H9 (cell line): ENCODE measurements at regions not wholly inside any gene's neighbourhood (a gene's known extent, or its start where the extent isn't known, plus 50 kb on each side); places are given as distances from the start of the nearest gene placed in this dataset.

Experiments used
- DNase-seq: peaks from one replicate; pipeline ENCODE4 v3.0.0-alpha.2; 2017
- H2AFZ ChIP-seq: one replicate; pipeline ENCODE4 v1.6.1; 2013; ENCODE audit warnings: mild to moderate bottlenecking, low read length, control low read depth, moderate library complexity
- H2AK5ac ChIP-seq: 2 replicates; pipeline ENCODE4 v1.6.1; 2013; ENCODE audit warnings: low read length, control low read depth, mixed read lengths; ENCODE audit not compliant: insufficient read length
- H2BK120ac ChIP-seq: one replicate; pipeline ENCODE4 v1.6.1; 2013; ENCODE audit warnings: low read depth, mild to moderate bottlenecking, low read length, control low read depth, inconsistent platforms; ENCODE audit not compliant: poor library complexity, severe bottlenecking
- H2BK12ac ChIP-seq: 2 replicates; pipeline ENCODE4 v1.6.1; 2013; ENCODE audit warnings: low read length, control low read depth, mixed read lengths, low read depth; ENCODE audit not compliant: insufficient read length
- H2BK15ac ChIP-seq: 2 replicates; pipeline ENCODE4 v1.6.1; 2013; ENCODE audit warnings: low read depth, low read length, control low read depth
- H2BK20ac ChIP-seq: one replicate; pipeline ENCODE4 v1.6.1; 2013; ENCODE audit warnings: low read depth, mild to moderate bottlenecking, low read length, control low read depth, inconsistent platforms; ENCODE audit not compliant: poor library complexity, severe bottlenecking
- H2BK5ac ChIP-seq: 2 replicates; pipeline ENCODE4 v1.6.1; 2013; ENCODE audit warnings: low read length, control low read depth, mixed read lengths; ENCODE audit not compliant: insufficient read length
- H3K14ac ChIP-seq: 2 replicates; pipeline ENCODE4 v1.6.1; 2013; ENCODE audit warnings: low read length, control low read depth; ENCODE audit not compliant: insufficient read depth
- H3K18ac ChIP-seq: 2 replicates; pipeline ENCODE4 v1.6.1; 2013; ENCODE audit warnings: low read depth, mild to moderate bottlenecking, mixed read lengths, low read length, control low read depth; ENCODE audit not compliant: insufficient read length
- H3K23ac ChIP-seq: 2 replicates; pipeline ENCODE4 v1.6.1; 2013; ENCODE audit warnings: low read length, control low read depth, mixed read lengths, low read depth; ENCODE audit not compliant: insufficient read length
- H3K23me2 ChIP-seq: 2 replicates; pipeline ENCODE4 v1.6.1; 2013; ENCODE audit warnings: low read depth, mild to moderate bottlenecking, mixed read lengths, low read length, control low read depth; ENCODE audit not compliant: insufficient read length, poor library complexity, severe bottlenecking
- H3K27ac ChIP-seq: 2 replicates; pipeline ENCODE4 v1.5.1; 2013; ENCODE audit warnings: low read length, control low read depth, mixed read lengths, low read depth; ENCODE audit not compliant: insufficient read length
- H3K27me3 ChIP-seq: 2 replicates; pipeline ENCODE4 v1.6.1; 2013; ENCODE audit warnings: low read length, control low read depth, inconsistent platforms; ENCODE audit not compliant: insufficient read depth
- H3K4ac ChIP-seq: 2 replicates; pipeline ENCODE4 v1.6.1; 2013; ENCODE audit warnings: low read depth, mild to moderate bottlenecking, control low read depth, inconsistent platforms, low read length, moderate library complexity
- H3K4me1 ChIP-seq: 2 replicates; pipeline ENCODE4 v1.6.1; 2013; ENCODE audit warnings: low read length, control low read depth, inconsistent platforms; ENCODE audit not compliant: insufficient read depth
- H3K4me2 ChIP-seq: 2 replicates; pipeline ENCODE4 v1.6.1; 2013; ENCODE audit warnings: low read length, control low read depth, mixed read lengths; ENCODE audit not compliant: insufficient read length, insufficient read depth
- H3K56ac ChIP-seq: 2 replicates; pipeline ENCODE4 v1.6.1; 2013; ENCODE audit warnings: low read depth, mild to moderate bottlenecking, mixed read lengths, low read length, control low read depth; ENCODE audit not compliant: insufficient read length
- H3K79me1 ChIP-seq: 2 replicates; pipeline ENCODE4 v1.6.1; 2013; ENCODE audit warnings: low read depth, mild to moderate bottlenecking, moderate library complexity, low read length, control low read depth, inconsistent platforms; ENCODE audit not compliant: insufficient read depth, poor library complexity, severe bottlenecking
- H3K79me2 ChIP-seq: 2 replicates; pipeline ENCODE4 v1.6.1; 2013; ENCODE audit warnings: low read length, control low read depth, inconsistent platforms; ENCODE audit not compliant: insufficient read depth
- H3K9ac ChIP-seq: 2 replicates; pipeline ENCODE4 v1.6.1; 2013; ENCODE audit warnings: low read length, control low read depth, mixed read lengths; ENCODE audit not compliant: insufficient read length; ENCODE audit errors: extremely low read depth
- H3K9me3 ChIP-seq: one replicate; pipeline ENCODE4 v1.6.1; 2013; ENCODE audit warnings: low read depth, low read length, inconsistent platforms; ENCODE audit not compliant: control insufficient read depth
- H3T11ph ChIP-seq: one replicate; pipeline ENCODE4 v1.6.1; 2013; ENCODE audit warnings: mild to moderate bottlenecking, low read length, control low read depth, inconsistent platforms
- H4K20me1 ChIP-seq: one replicate; pipeline ENCODE4 v1.6.1; 2013; ENCODE audit not compliant: control insufficient read depth, insufficient read length, insufficient read depth
- H4K5ac ChIP-seq: 2 replicates; pipeline ENCODE4 v1.6.1; 2013; ENCODE audit warnings: low read depth, mild to moderate bottlenecking, mixed read lengths, low read length, control low read depth; ENCODE audit not compliant: insufficient read length
- H4K8ac ChIP-seq: replicated peaks from 2 replicates; pipeline ENCODE4 v1.6.1; 2013; ENCODE audit warnings: low read length, control low read depth, mixed read lengths, low read depth; ENCODE audit not compliant: insufficient read length
- H4K91ac ChIP-seq: 2 replicates; pipeline ENCODE4 v1.6.1; 2013; ENCODE audit warnings: low read depth, mild to moderate bottlenecking, moderate library complexity, mixed read lengths, low read length, control low read depth; ENCODE audit not compliant: insufficient read length
- H3K27ac Mint-ChIP-seq, 3 experiments: 2 replicates in 2 of 3; 3 replicates in 1 of 3; pipeline ENCODE4 v1.8.0; 2020 to 2021; ENCODE audit warnings: mixed read lengths in 3 of 3, mild to moderate bottlenecking in 1 of 3, moderate library complexity in 1 of 3
- H3K27me3 Mint-ChIP-seq: 2 replicates; pipeline ENCODE4 v1.8.0; 2021; ENCODE audit warnings: low read depth, mild to moderate bottlenecking, moderate library complexity, mixed read lengths
- H3K36me3 Mint-ChIP-seq, 3 experiments: 2 replicates in 2 of 3; 3 replicates in 1 of 3; pipeline ENCODE4 v1.8.0; 2020 to 2021; ENCODE audit warnings: low read depth in 3 of 3, mixed read lengths in 3 of 3; ENCODE audit not compliant: insufficient read depth in 1 of 3
- H3K4me1 Mint-ChIP-seq, 2 experiments: 2 replicates each; pipeline ENCODE4 v1.8.0; 2020; ENCODE audit warnings: mixed read lengths in 2 of 2
- H3K4me3 Mint-ChIP-seq, 2 experiments: 2 replicates in 1 of 2; 3 replicates in 1 of 2; pipeline ENCODE4 v1.8.0; 2020 to 2021; ENCODE audit warnings: mild to moderate bottlenecking in 2 of 2, mixed read lengths in 2 of 2, moderate library complexity in 1 of 2
- H3K9me3 Mint-ChIP-seq, 2 experiments: 2 replicates in 1 of 2; 3 replicates in 1 of 2; pipeline ENCODE4 v1.8.0; 2020; ENCODE audit warnings: mild to moderate bottlenecking in 2 of 2, mixed read lengths in 2 of 2, moderate library complexity in 1 of 2
- CTCF ChIP-seq: fragments of 200-600 bp; sonication (generic); conservative IDR thresholded peaks from 3 replicates; pipeline ENCODE4 v1.8.0; 2021; ENCODE audit warnings: antibody characterized with exemption, mild to moderate bottlenecking
- WGBS: extraction: QIAGEN DNeasy Blood & Tissue Kit; methylation state at CpG from one replicate; pipeline ENCODE4 v1.1.7; 2013; ENCODE audit warnings: missing lambda C conversion rate, low lambda C conversion rate, mixed read lengths; ENCODE audit not compliant: insufficient read length; ENCODE audit errors: extremely low coverage; 5-methylcytosine and 5-hydroxymethylcytosine counted together

GRCh38 chr1:167157114-167157513 is 63.2 kb downstream of the STYXL2 start:
- no peaks in the 10 kb centered on the region for H3K9me3 ChIP-seq
- H3K56ac ChIP-seq: no peak overlapping the region
- H3K4me1 Mint-ChIP-seq: peaks cover 37 to 45% of the 10 kb centered on the region in 2 experiments
- H4K8ac ChIP-seq: no peak overlapping the region
- no peak overlapping the region for H3K4me3 Mint-ChIP-seq
- no peak overlapping the region for H3T11ph ChIP-seq
- H3K4me1 ChIP-seq: peaks cover 15% of the 10 kb centered on the region
- H3K4ac ChIP-seq: no peak overlapping the region
- no peak overlapping the region for H2AK5ac ChIP-seq
- H3K23me2 ChIP-seq: no peaks in the 10 kb centered on the region
- H3K23ac ChIP-seq: no peak overlapping the region
- H2BK20ac ChIP-seq: no peak overlapping the region
- H3K18ac ChIP-seq: no peak overlapping the region
- H2AFZ ChIP-seq: no peak overlapping the region
- H3K27ac ChIP-seq: no peak overlapping the region
- peak overlapping the region in 1 of 3 experiments; percentile 55; a peak in 1 of 7 replicates for H3K27ac Mint-ChIP-seq
- no peak overlapping the region for H3K9ac ChIP-seq
- no peaks in the 10 kb centered on the region for H3K27me3 ChIP-seq
- peaks cover 0 to 13% (median 8%) of the 10 kb centered on the region in 3 experiments; a peak in 3 of 7 replicates for H3K36me3 Mint-ChIP-seq
- no peak overlapping the region for H4K91ac ChIP-seq
- peaks cover 4% of the 10 kb centered on the region for H3K27me3 Mint-ChIP-seq
- no peak for TF ChIP-seq CTCF
- peaks cover 3 to 5% of the 10 kb centered on the region in 2 experiments; a peak in 2 of 5 replicates for H3K9me3 Mint-ChIP-seq
- H2BK12ac ChIP-seq: no peak overlapping the region
- no peaks in the 10 kb centered on the region for H3K79me2 ChIP-seq
- no peak for DNase-seq
- no CpG with 5 or more reads among the region's 2 CpGs for WGBS
- H2BK5ac ChIP-seq: no peak overlapping the region
- no peak overlapping the region for H2BK120ac ChIP-seq
- H4K5ac ChIP-seq: no peak overlapping the region
- H3K14ac ChIP-seq: no peak overlapping the region
- H2BK15ac ChIP-seq: no peak overlapping the region
- no peaks in the 10 kb centered on the region for H3K79me1 ChIP-seq
- H4K20me1 ChIP-seq: no peaks in the 10 kb centered on the region
- no peak overlapping the region for H3K4me2 ChIP-seq
